IPS-NIHi7 (cell line): ENCODE measurements at regions not wholly inside any gene's neighbourhood (a gene's known extent, or its start where the extent isn't known, plus 50 kb on each side); places are given as distances from the start of the nearest gene placed in this dataset.
"Not testable (repeated sequence)": the region's sequence is repeated elsewhere in the genome, so short reads cannot be mapped to it uniquely, and the experiment has no call there.

ENCODE experiments used
- DNase-seq: peaks from one replicate; pipeline ENCODE4 v3.0.0; 2012; ENCODE audit warnings: mixed read lengths; ENCODE audit errors: extremely low spot score

GRCh38 chrX:74180716-74181115 lies 123.3 kb upstream of the ZCCHC13 start:
- no peak for DNase-seq

- DNase-seq, result no peak
Observed at GRCh38 chrX:74179990-74180389, 124.0 kb upstream of the ZCCHC13 start.

- DNase-seq, result no peak
Observed at GRCh38 chrX:74179499-74179898, 124.5 kb upstream of the ZCCHC13 start.

- DNase-seq, result no peak
Observed at GRCh38 chrX:74179071-74179470, 124.9 kb upstream of the ZCCHC13 start.

GRCh38 chrX:74178536-74178935 lies 125.4 kb upstream of the ZCCHC13 start:
- DNase-seq, result peak; percentile 60

GRCh38 chrX:74171465-74171864 lies 132.5 kb upstream of the ZCCHC13 start:
- DNase-seq, result no peak

GRCh38 chrX:74162199-74162598 lies 141.8 kb upstream of the ZCCHC13 start:
- no peak for DNase-seq

GRCh38 chrX:74160816-74161215 lies 143.2 kb upstream of the ZCCHC13 start:
- DNase-seq, result no peak

GRCh38 chrX:74160358-74160757 lies 143.6 kb upstream of the ZCCHC13 start:
- no peak for DNase-seq

- no peak for DNase-seq
Observed at GRCh38 chrX:74147439-74147838, 156.5 kb upstream of the ZCCHC13 start.

- no peak for DNase-seq
Observed at GRCh38 chrX:74138943-74139342, 165.0 kb upstream of the ZCCHC13 start.

GRCh38 chrX:74133156-74133796 lies 170.7 kb upstream of the ZCCHC13 start:
- DNase-seq, result peak; percentile 83

- no peak for DNase-seq
Observed at GRCh38 chrX:74132280-74132679, 171.7 kb upstream of the ZCCHC13 start.

- peak; percentile 18 for DNase-seq
Observed at GRCh38 chrX:74119016-74119910, 184.7 kb upstream of the ZCCHC13 start.

- DNase-seq, result peak; percentile 18
Observed at GRCh38 chrX:74117962-74118902, 185.7 kb upstream of the ZCCHC13 start.

GRCh38 chrX:74111245-74111644 lies 192.7 kb upstream of the ZCCHC13 start:
- no peak for DNase-seq

- no peak for DNase-seq
Observed at GRCh38 chrX:74107666-74108065, 196.3 kb upstream of the ZCCHC13 start.

- DNase-seq, result no peak
Observed at GRCh38 chrX:74104356-74105015, 199.5 kb upstream of the ZCCHC13 start.

GRCh38 chrX:74098407-74098806 lies 205.6 kb upstream of the ZCCHC13 start:
- DNase-seq, result not testable (repeated sequence)

- DNase-seq, result no peak
Observed at GRCh38 chrX:74090049-74090448, 213.9 kb upstream of the ZCCHC13 start.

GRCh38 chrX:74085642-74086236 lies 218.2 kb upstream of the ZCCHC13 start:
- DNase-seq, result no peak
